HG03045 (cell line): ENCODE measurements at regions not wholly inside any gene's neighbourhood (a gene's known extent, or its start where the extent isn't known, plus 50 kb on each side); places are given as distances from the start of the nearest gene placed in this dataset.

Experiments used
- ATAC-seq: cut with Tn5 transposase; IDR thresholded peaks from one replicate; pipeline ENCODE4 v1.9.1; 2021; ENCODE audit warnings: mild to moderate bottlenecking, moderate library complexity; ENCODE audit not compliant: unreplicated experiment

GRCh38 chr5:10876006-10876744, 115.1 kb upstream of the DAP start:
- ATAC-seq: no peak

- no peak for ATAC-seq
These were observed 114.3 kb upstream of the DAP start for GRCh38 chr5:10875201-10875768.

GRCh38 chr5:10874541-10874940, 113.5 kb upstream of the DAP start:
- ATAC-seq: no peak

GRCh38 chr5:10870791-10871190, 109.8 kb upstream of the DAP start:
- no peak for ATAC-seq

- ATAC-seq: no peak
These were observed 107.9 kb upstream of the DAP start for GRCh38 chr5:10868956-10869355.

GRCh38 chr5:10867389-10868303, 106.6 kb upstream of the DAP start:
- ATAC-seq: no peak

GRCh38 chr5:10866913-10867312, 105.9 kb upstream of the DAP start:
- ATAC-seq: no peak

- peak; percentile 80 for ATAC-seq
These were observed 102.8 kb upstream of the DAP start for GRCh38 chr5:10863763-10864383.

GRCh38 chr5:10862085-10862484, 101.1 kb upstream of the DAP start:
- no peak for ATAC-seq

- ATAC-seq: no peak
These were observed 100.4 kb upstream of the DAP start for GRCh38 chr5:10861423-10861790.

- ATAC-seq: no peak
These were observed 99.8 kb upstream of the DAP start for GRCh38 chr5:10860645-10861422.

- ATAC-seq: no peak
These were observed 99.1 kb upstream of the DAP start for GRCh38 chr5:10860196-10860543.

GRCh38 chr5:10859393-10860195, 98.6 kb upstream of the DAP start:
- ATAC-seq: no peak

GRCh38 chr5:10858945-10859344, 97.9 kb upstream of the DAP start:
- no peak for ATAC-seq

GRCh38 chr5:10858307-10858706, 97.3 kb upstream of the DAP start:
- no peak for ATAC-seq

GRCh38 chr5:10857338-10857733, 96.3 kb upstream of the DAP start:
- no peak for ATAC-seq

GRCh38 chr5:10856683-10857337, 95.8 kb upstream of the DAP start:
- no peak for ATAC-seq

GRCh38 chr5:10856071-10856470, 95.0 kb upstream of the DAP start:
- ATAC-seq: no peak

GRCh38 chr5:10854506-10855277, 93.7 kb upstream of the DAP start:
- ATAC-seq: no peak
